Choroid plexus epithelial cell (primary cell): ENCODE measurements at regions not wholly inside any gene's neighbourhood (a gene's known extent, or its start where the extent isn't known, plus 50 kb on each side); places are given as distances from the start of the nearest gene placed in this dataset.

Experiments
- DNase-seq: peaks from one replicate; pipeline ENCODE4 v3.0.0-alpha.2; 2010; ENCODE audit warnings: low read depth
- H3K4me3 ChIP-seq: 2 replicates; pipeline ENCODE4 v1.5.1; 2011; ENCODE audit warnings: low read depth, mild to moderate bottlenecking, control low read depth, low read length, moderate library complexity
- TF ChIP-seq, protein P1 (sequence below): conservative IDR thresholded peaks from 2 replicates; pipeline ENCODE4 v1.5.1; 2011; ENCODE audit warnings: low read depth, mild to moderate bottlenecking, control low read depth, inconsistent platforms, low read length, moderate library complexity

DNA sequence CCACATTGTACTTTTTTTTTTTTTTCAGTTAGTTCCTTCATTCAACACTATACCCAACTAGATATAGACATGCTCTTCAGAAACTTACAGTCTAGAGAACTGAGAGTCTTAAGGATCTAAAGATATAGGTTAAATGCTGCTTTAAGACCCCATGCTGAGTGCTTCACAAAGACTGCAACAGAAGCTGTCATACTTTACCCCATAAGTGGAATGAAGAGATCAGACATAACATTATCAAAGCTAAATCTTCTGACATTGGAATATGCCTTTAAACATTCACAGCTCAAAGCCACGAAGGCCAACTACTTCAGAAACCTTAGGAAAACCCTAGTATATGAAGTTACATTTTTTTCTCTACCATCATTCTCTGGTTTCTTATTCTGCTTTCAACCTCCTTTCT is 666.4 kb downstream of the KCNT2 start:
- DNase-seq = no peak
- TF ChIP-seq, protein P1, sequence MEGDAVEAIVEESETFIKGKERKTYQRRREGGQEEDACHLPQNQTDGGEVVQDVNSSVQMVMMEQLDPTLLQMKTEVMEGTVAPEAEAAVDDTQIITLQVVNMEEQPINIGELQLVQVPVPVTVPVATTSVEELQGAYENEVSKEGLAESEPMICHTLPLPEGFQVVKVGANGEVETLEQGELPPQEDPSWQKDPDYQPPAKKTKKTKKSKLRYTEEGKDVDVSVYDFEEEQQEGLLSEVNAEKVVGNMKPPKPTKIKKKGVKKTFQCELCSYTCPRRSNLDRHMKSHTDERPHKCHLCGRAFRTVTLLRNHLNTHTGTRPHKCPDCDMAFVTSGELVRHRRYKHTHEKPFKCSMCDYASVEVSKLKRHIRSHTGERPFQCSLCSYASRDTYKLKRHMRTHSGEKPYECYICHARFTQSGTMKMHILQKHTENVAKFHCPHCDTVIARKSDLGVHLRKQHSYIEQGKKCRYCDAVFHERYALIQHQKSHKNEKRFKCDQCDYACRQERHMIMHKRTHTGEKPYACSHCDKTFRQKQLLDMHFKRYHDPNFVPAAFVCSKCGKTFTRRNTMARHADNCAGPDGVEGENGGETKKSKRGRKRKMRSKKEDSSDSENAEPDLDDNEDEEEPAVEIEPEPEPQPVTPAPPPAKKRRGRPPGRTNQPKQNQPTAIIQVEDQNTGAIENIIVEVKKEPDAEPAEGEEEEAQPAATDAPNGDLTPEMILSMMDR = no peak

GRCh38 chr1:195941314-195941713 is 666.9 kb downstream of the KCNT2 start:
- TF ChIP-seq, protein P1 = no peak
- H3K4me3 ChIP-seq = no peak overlapping the region
- no peak for DNase-seq

More for the DNA sequence above, 666.4 kb downstream of the KCNT2 start:
- H3K4me3 ChIP-seq = no peak overlapping the region

DNA sequence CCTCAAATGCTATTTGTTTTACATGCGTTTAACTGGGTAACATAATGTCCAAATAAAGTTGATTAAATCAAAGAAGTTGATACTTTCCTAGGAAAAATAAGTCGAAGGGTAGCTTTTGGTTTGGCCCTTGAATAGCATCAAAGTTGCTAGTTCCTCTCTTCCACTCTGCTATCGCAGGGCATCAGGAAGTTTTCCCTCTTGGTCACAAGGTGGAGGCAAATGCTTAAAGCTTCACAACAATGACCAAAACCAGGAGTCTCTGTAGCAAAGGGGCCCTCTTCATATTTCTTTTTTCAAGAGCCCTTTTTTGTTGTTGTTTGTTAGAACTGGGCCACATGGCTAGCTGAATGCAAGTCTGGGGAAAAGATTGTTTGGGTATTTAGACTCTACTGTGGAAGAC is 668.4 kb downstream of the KCNT2 start:
- DNase-seq = peak; percentile 6
- TF ChIP-seq, protein P1 = no peak
- H3K4me3 ChIP-seq = no peak overlapping the region

DNA sequence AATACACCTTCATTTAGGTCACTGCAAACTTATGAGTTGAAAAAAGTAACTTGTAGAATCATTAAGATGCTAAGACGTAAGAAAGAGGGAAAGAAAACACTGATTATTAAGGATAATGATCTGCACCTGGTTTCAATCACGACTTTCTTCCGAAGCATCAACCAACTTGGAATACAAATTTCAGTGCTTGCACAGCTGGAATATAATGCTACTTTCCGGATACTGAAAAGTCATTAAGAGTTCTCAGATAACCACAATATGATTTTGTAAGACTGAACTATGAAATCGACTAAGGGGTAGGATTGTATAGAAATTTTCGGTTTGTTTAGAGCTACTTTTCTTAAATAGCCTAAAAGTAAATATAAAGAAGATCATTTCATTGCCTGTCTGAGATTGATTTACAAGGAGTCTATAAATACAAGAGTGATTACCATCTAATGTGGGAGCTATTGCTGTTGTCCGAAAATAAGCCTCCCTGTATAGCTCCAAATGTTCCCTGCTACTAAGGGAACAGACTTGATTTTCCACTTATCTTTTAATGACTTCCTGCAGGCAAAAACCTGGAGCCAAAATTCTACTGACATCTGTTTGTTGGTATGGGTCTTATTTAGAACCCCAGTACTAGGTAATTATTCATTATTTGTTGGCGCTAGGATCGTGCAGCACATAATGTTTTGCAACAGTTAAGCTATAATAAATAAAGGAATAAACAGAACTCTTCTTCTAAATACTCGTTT is 673.3 kb downstream of the KCNT2 start:
- H3K4me3 ChIP-seq = no peak overlapping the region
- TF ChIP-seq, protein P1 = no peak
- DNase-seq = no peak

DNA sequence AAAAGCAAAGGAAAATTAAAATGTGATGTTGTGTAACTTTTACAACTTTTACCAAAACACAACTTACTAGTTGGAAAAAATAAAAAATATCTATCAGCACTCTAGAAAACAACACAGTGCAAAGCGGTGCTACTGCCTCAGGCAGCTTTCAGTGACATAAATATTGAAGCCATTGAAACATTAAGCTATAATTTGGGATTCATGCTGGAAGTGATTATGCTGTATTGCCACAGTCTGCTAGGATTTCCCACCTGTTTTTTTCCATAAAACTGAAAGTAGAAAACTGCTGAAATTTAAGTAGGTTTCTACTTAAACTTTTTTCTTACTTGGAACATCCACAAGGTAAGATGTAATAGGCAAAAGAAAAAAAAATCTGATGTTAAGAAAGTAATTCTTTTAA is 674.4 kb downstream of the KCNT2 start:
- no peak overlapping the region for H3K4me3 ChIP-seq
- TF ChIP-seq, protein P1 = no peak
- DNase-seq = no peak

DNA sequence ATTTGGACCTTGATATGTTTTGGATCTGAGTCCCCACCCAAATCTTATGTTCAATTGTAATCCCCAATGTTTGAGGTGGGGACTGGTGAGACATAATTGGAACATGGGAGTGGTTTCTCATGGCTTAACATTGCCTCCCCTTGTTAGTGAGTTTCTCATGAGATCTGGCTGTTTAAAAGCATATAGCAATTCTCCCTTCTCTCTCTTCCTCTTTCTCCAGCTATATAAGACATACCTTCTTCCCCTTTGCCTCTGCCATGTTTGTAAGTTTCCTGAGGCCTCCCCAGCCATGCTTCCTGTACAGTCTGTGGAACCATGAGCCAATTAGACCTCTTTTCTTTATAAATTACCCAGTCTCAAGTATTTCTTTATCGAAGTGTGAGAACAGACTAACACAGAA is 692.4 kb downstream of the KCNT2 start:
- TF ChIP-seq, protein P1 = no peak
- H3K4me3 ChIP-seq = no peak overlapping the region
- no peak for DNase-seq

- TF ChIP-seq, protein P1 = no peak
- H3K4me3 ChIP-seq = no peak overlapping the region
- peak; percentile 17 for DNase-seq
These were observed 699.2 kb downstream of the KCNT2 start for GRCh38 chr1:195909061-195909460.
